ENCODE measurements at regions not wholly inside any gene's neighbourhood (a gene's known extent, or its start where the extent isn't known, plus 50 kb on each side); places are given as distances from the start of the nearest gene placed in this dataset.

GRCh38 chr1:30541721-30542485 is 181.5 kb downstream of the MATN1 start:
- DNase-seq (ENCODE audit: low read depth), result no peak
- in situ Hi-C loops (cut with HindIII; ENCODE audit: low pct_unique_long_range_greater_than_20kb, low sequenced_read_pairs), result no loop called here

DNA sequence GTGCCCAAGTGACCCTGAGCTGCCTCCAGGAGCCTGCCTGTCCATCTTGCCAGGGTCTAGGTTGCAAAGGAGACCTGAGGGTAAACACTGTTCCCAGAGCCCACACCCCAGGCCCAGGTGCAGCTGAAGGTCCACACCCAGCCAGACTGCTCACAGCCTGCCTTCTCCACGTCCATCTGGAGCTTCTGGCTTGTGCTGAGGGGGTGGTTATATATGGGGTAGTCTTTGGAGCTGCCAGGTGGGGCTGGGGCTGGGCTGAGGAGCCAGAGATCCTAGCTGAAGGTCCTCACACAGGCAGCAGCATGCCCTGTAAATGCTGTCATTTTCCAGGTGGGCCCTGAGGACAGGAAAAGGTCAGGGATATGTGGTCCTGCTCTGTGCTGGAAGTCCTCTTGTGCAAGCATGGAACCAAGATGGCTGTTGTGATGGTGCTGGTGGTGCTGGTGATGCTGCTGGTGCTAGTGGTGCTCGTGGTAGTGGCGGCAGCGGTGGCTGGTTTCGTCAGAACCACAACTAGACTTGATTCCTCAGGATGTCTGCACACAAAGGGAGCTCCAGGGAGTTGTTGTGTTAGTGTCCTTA is 182.7 kb downstream of the MATN1 start:
- DNase-seq (ENCODE audit: low read depth), result no peak
- in situ Hi-C loops (cut with HindIII; ENCODE audit: low pct_unique_long_range_greater_than_20kb, low sequenced_read_pairs), result no loop called here

DNA sequence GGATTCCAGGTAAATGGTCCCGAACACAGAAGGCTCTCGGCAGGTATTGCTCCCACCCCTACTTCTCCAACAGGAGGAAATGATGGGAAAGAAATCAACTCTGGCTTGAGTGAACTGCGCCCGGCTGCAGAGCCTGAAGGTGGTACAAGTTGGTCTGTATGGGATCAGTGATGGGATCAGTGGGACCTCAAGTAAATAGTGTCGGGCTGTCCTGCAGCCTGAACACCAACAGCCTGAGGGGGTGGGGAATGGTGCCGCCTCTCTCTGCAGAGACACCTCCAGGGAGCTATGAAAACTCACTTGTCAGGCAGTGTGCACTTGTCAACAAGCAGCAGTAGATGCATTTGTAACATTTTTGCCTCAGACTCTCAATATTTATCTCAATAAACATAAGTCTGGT is 183.5 kb downstream of the MATN1 start:
- DNase-seq (ENCODE audit: low read depth), result no peak
- in situ Hi-C loops (cut with HindIII; ENCODE audit: low pct_unique_long_range_greater_than_20kb, low sequenced_read_pairs), result no loop called here

DNA sequence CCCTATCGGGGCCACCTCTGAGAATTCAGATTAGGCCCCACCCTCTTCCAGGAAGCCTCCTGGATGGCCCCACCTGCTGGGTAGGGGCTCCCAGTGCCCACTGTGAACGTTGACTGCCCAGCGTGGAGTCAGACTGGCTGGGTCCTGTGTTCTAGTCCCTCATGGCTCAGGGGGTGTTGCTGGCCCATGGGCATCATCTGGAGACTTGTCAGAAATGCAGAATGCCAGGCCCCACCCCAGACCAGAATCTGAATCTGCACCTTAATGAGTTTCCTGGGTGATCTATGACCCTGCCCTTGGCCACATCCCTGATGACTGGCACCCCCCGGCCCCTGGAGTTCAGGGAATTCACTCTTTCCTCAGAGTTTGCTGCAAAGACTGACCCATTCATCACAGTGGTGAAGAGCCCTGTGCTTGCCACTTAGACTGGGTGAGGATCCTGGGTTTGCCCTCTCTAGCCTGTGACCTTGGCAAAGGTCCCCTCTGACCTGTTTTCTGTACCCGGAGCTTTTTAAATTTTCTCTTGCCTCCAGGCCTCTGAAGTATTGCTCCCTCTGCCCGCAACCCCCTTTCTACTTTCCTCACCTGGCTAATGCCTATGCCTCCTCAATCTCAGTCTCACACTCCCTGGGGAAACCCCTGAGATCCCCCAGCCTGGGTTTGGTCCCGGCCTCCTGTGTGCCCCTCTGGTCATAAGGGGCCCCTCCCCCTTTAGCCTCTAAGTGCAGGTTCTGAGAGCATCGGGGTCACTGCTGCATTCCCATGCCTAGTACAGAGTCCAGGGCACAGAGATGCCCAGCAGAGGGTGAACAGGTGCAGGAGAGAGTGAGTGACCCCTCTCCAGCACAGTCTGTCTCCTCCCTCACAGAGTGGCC is 184.2 kb downstream of the MATN1 start:
- in situ Hi-C loops (cut with HindIII; ENCODE audit: low pct_unique_long_range_greater_than_20kb, low sequenced_read_pairs), result no loop called here
- DNase-seq (ENCODE audit: low read depth), result no peak

- no peak for DNase-seq (ENCODE audit: low read depth)
- in situ Hi-C loops (cut with HindIII; ENCODE audit: low pct_unique_long_range_greater_than_20kb, low sequenced_read_pairs), result no loop called here
These were observed 185.0 kb downstream of the MATN1 start for GRCh38 chr1:30538226-30538992.

DNA sequence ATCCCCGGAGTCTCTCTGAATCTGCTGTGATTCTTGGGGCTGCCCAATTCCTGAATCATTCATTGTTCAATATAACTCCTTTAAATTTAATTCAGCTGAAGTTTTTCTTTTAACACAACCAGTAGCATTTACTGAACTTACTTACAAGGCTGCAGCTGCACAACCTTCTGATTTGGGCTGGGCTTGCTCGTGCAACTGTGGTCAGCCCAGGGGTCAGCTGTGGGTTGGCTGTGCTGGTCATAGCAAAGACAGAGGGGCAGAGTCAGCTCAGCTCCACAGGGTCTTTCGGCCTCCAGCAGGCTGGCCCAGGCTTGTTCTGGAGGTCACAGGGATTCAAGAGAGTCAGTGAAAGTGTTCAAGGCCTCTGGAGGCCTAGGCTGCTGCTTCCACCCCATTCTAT is 186.1 kb downstream of the MATN1 start:
- in situ Hi-C loops (cut with HindIII; ENCODE audit: low pct_unique_long_range_greater_than_20kb, low sequenced_read_pairs), result no loop called here
- no peak for DNase-seq (ENCODE audit: low read depth)

- no peak for DNase-seq (ENCODE audit: low read depth)
- in situ Hi-C loops (cut with HindIII; ENCODE audit: low pct_unique_long_range_greater_than_20kb, low sequenced_read_pairs), result no loop called here
These were observed 186.9 kb downstream of the MATN1 start for GRCh38 chr1:30536530-30536929.

DNA sequence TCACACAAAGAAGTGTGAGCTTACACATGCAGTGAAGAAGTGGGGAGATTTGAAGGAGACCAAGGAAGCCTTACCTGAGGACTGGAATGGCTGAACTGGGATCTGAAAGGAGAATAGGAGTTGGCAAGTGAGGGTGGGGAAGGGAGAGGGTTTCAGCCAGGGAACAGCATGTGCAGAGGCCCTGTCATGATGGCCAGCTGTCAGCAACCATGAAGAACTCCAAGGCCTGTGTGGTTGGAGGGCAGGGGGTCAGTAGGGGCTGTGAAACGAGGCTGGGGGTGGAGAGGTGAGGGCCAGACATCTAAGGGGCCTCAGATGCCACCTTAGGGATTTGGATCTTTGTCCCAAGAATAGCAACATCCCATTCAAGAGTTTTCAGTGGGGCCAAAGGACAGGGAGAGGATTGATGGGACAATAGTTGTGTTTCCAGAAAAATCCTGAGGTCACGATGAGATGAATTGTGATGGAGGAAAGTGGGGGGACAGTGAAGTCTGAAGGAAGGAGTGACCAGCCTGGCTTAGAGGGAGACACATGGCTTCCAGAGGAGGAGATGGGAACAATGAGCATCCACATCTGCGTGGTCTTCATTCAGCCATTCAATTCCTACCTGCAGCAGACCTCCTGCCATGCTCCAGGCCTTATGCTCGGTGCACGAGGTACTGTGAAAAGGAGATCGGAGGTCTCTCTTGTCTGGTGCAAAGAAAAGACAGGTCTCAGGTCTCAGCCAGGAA is 187.6 kb downstream of the MATN1 start:
- in situ Hi-C loops (cut with HindIII; ENCODE audit: low pct_unique_long_range_greater_than_20kb, low sequenced_read_pairs), result no loop called here
- DNase-seq (ENCODE audit: low read depth), result no peak

DNA sequence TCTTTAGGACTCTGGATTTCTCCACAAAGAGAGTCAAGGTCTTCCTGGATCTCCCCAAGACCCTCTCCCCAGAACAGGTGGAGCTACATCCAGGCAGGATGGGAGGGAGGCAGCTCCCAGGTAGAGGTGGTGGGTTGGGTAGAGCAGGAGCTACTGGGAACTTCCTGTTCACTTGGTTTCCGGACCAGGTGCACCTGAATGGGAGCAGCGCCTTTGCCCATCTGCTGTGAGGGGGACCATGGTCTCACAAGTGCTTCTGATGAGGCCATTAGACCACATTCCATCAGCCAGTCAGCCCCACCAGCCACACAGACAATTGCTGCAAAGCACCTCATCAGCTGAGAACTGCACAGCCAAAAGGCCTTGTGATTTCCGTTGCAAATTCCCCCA is 188.8 kb downstream of the MATN1 start:
- in situ Hi-C loops (cut with HindIII; ENCODE audit: low pct_unique_long_range_greater_than_20kb, low sequenced_read_pairs), result no loop called here
- DNase-seq (ENCODE audit: low read depth), result no peak

- in situ Hi-C loops (cut with HindIII; ENCODE audit: low pct_unique_long_range_greater_than_20kb, low sequenced_read_pairs), result no loop called here
- DNase-seq (ENCODE audit: low read depth), result no peak
These were observed 189.4 kb downstream of the MATN1 start for GRCh38 chr1:30533796-30534550.

DNA sequence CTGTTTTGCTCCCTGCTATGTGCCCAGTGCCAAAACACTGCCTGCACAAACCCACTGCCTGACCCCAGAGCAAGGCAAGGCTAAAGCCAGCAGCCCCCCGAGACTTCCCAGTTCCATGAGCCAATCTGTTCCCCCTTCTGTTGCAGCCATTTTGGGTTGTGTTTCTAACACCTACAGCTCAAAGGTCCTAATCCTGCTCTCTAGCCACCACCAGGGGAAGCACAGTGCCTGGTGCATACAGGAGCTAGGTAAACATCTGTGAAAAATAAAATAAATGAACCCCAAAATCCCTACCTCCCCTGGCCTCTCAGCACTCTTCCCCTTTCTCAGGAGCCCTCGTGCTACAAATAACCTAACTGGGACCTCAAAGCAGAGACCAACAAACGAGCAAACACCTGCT is 190.2 kb downstream of the MATN1 start:
- no peak for DNase-seq (ENCODE audit: low read depth)
- in situ Hi-C loops (cut with HindIII; ENCODE audit: low pct_unique_long_range_greater_than_20kb, low sequenced_read_pairs), result no loop called here

DNA sequence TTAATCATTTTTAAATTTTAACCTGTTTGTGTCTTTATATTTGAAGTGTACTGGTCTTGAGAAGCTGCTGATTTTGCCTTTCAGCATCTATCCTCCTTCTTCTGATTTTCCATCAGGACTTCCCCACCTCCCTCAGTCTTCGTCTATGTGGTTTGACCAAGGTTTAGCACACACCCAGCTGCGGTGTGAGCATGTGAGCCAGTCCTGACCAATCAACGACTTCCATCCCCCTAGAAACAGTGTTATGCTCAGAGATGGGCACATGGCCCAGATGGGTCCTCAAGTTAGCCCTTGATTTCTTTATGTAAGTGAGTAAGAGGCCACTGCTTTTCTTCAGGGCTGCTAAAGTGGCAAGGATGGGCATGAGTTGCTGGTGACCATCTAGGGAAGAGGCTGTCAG is 190.8 kb downstream of the MATN1 start:
- DNase-seq (ENCODE audit: low read depth), result no peak
- in situ Hi-C loops (cut with HindIII; ENCODE audit: low pct_unique_long_range_greater_than_20kb, low sequenced_read_pairs), result no loop called here

DNA sequence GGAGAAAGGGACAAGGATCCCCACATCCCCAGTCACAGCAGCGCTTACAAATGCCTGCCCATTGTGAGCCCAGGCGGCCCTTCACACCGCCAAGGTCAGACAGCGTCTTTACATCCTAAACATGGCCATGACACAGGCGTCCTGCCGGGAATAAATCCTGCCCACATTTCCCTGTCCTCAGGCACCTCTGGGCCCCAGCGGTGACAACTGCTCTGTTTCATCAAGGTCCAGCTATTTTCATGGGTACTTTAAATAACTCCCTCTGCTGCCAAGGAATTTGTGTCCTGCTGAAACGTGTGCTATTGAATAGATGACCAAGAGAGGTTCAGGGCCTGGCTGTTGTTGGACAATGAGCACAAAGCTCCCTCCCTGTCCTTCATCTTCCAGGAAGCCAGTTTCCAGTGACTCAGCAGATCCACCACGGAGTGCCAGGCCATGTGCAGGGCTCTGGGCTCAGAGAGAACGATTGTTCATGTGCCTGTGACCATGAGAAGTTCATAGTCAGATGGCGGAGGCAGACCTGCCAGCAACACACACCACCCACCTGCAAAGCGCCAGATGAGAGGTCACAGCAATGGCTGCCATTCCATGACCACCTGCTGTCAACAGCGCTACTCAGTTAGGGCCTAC is 195.8 kb downstream of the MATN1 start:
- DNase-seq (ENCODE audit: low read depth), result peak; percentile 24
- in situ Hi-C loops (cut with HindIII; ENCODE audit: low pct_unique_long_range_greater_than_20kb, low sequenced_read_pairs), result no loop called here

DNA sequence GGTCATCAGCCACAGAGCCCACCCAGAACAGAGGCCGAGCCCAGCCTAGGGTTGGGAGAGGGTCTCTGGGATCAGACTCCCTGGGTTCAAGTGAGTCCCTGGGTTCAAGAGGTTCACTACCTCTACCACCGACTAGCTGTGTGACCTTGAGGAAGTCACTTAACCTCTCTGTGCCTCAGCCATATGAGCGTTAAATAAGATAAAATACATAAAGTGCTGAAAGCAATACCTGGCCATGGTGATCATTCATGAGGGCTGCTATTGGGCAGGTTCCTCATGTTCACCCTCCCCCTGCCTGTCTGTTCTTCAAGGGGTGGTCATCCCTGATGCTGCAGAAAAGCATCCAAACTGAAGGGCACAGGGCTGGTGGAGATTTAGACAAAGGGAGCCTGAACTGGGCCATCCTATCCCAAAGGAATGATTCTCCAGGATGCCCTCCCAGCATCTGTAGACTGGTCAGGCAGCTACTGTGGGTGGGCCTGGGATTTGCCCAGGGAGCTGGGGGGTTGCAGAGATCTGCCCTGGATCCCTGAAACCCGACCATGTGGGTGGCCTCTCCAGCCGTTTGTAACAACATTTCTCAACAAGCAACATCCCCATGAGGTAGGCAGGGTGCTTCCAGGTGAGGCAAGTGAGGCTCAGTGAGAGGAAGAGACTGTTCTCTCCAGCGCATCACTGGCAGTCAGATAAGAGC is 196.6 kb downstream of the MATN1 start:
- DNase-seq (ENCODE audit: low read depth), result peak; percentile 11
- in situ Hi-C loops (cut with HindIII; ENCODE audit: low pct_unique_long_range_greater_than_20kb, low sequenced_read_pairs), result no loop called here

GRCh38 chr1:30525971-30526651 is 197.3 kb downstream of the MATN1 start:
- peak; percentile 90 for DNase-seq (ENCODE audit: low read depth)
- in situ Hi-C loops (cut with HindIII; ENCODE audit: low pct_unique_long_range_greater_than_20kb, low sequenced_read_pairs), result no loop called here

- in situ Hi-C loops (cut with HindIII; ENCODE audit: low pct_unique_long_range_greater_than_20kb, low sequenced_read_pairs), result no loop called here
- DNase-seq (ENCODE audit: low read depth), result no peak
These were observed 197.8 kb downstream of the MATN1 start for GRCh38 chr1:30525631-30525970.
